KMS-11 (cell line): ENCODE measurements at regions not wholly inside any gene's neighbourhood (a gene's known extent, or its start where the extent isn't known, plus 50 kb on each side); places are given as distances from the start of the nearest gene placed in this dataset.
"Not testable (repeated sequence)": the region's sequence is repeated elsewhere in the genome, so short reads cannot be mapped to it uniquely, and the experiment has no call there.

ENCODE experiments used
- H2AFZ ChIP-seq: fragments of 200-600 bp; sonication (generic); 2 replicates; pipeline ENCODE4 v1.6.1; 2016; ENCODE audit warnings: antibody characterized with exemption, mixed run types, low read depth
- H3K27ac ChIP-seq: fragments of 200-600 bp; sonication (generic); 2 replicates; pipeline ENCODE4 v1.6.1; 2016; ENCODE audit warnings: mild to moderate bottlenecking, mixed run types
- H3K27me3 ChIP-seq: fragments of 200-600 bp; sonication (generic); 2 replicates; pipeline ENCODE4 v1.6.1; 2017; ENCODE audit warnings: mild to moderate bottlenecking, low read depth, mixed run types, moderate library complexity; ENCODE audit not compliant: insufficient read depth
- H3K36me3 ChIP-seq: fragments of 200-600 bp; sonication (generic); 2 replicates; pipeline ENCODE4 v1.6.1; 2017; ENCODE audit warnings: mild to moderate bottlenecking, mixed run types; ENCODE audit not compliant: insufficient read depth
- H3K4me1 ChIP-seq: fragments of 200-600 bp; sonication (generic); 2 replicates; pipeline ENCODE4 v1.6.1; 2016; ENCODE audit warnings: mild to moderate bottlenecking, low read depth, mixed run types; ENCODE audit not compliant: poor library complexity, severe bottlenecking
- H3K4me2 ChIP-seq: fragments of 200-600 bp; sonication (generic); 2 replicates; pipeline ENCODE4 v1.7.0; 2016; ENCODE audit warnings: mild to moderate bottlenecking, mixed run types
- H3K4me3 ChIP-seq: fragments of 200-600 bp; sonication (generic); IDR thresholded peaks from 2 replicates; pipeline ENCODE4 v1.6.1; 2017; ENCODE audit warnings: low read depth, low read length, mixed read lengths; ENCODE audit not compliant: insufficient read depth
- H3K79me2 ChIP-seq: fragments of 200-600 bp; sonication (generic); 2 replicates; pipeline ENCODE4 v1.6.1; 2016; ENCODE audit warnings: low read depth, mixed run types; ENCODE audit not compliant: insufficient read depth
- H3K9ac ChIP-seq: fragments of 200-600 bp; sonication (generic); 2 replicates; pipeline ENCODE4 v1.6.1; 2016; ENCODE audit warnings: mild to moderate bottlenecking, mixed run types
- H4K20me1 ChIP-seq: fragments of 200-600 bp; sonication (generic); 2 replicates; pipeline ENCODE4 v1.6.1; 2016; ENCODE audit warnings: mild to moderate bottlenecking, mixed run types; ENCODE audit not compliant: insufficient read depth
- TF ChIP-seq, protein P1 (sequence below): fragments of 200-600 bp; sonication (generic); conservative IDR thresholded peaks from 2 replicates; pipeline ENCODE4 v1.6.1; 2017; ENCODE audit warnings: low read depth, mild to moderate bottlenecking, antibody characterized with exemption, low read length, moderate library complexity, mixed read lengths

GRCh38 chr1:70608815-70609214, 197.7 kb downstream of the CTH start:
- Histone ChIP-seq H2AFZ (no peak overlapping the region), H3K4me3 (no peak overlapping the region), H4K20me1 (no peaks in the 10 kb centered on the region), H3K4me1 (no peaks in the 10 kb centered on the region), H3K27ac (no peak overlapping the region), H3K27me3 (no peaks in the 10 kb centered on the region), H3K79me2 (no peaks in the 10 kb centered on the region), H3K36me3 (no peaks in the 10 kb centered on the region), H3K4me2 (no peak overlapping the region), H3K9ac (no peak overlapping the region)
- TF ChIP-seq, protein P1, sequence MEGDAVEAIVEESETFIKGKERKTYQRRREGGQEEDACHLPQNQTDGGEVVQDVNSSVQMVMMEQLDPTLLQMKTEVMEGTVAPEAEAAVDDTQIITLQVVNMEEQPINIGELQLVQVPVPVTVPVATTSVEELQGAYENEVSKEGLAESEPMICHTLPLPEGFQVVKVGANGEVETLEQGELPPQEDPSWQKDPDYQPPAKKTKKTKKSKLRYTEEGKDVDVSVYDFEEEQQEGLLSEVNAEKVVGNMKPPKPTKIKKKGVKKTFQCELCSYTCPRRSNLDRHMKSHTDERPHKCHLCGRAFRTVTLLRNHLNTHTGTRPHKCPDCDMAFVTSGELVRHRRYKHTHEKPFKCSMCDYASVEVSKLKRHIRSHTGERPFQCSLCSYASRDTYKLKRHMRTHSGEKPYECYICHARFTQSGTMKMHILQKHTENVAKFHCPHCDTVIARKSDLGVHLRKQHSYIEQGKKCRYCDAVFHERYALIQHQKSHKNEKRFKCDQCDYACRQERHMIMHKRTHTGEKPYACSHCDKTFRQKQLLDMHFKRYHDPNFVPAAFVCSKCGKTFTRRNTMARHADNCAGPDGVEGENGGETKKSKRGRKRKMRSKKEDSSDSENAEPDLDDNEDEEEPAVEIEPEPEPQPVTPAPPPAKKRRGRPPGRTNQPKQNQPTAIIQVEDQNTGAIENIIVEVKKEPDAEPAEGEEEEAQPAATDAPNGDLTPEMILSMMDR: no peak

GRCh38 chr1:70610164-70610563, 199.1 kb downstream of the CTH start:
- not testable (repeated sequence) for H3K9ac ChIP-seq, H3K27ac ChIP-seq, H3K36me3 ChIP-seq, H4K20me1 ChIP-seq, H3K4me3 ChIP-seq, H3K79me2 ChIP-seq, H2AFZ ChIP-seq, H3K4me2 ChIP-seq, H3K27me3 ChIP-seq, H3K4me1 ChIP-seq

GRCh38 chr1:70616946-70617345, 205.9 kb downstream of the CTH start:
- Histone ChIP-seq H4K20me1 (no peaks in the 10 kb centered on the region), H2AFZ (no peak overlapping the region), H3K36me3 (no peaks in the 10 kb centered on the region), H3K27me3 (no peaks in the 10 kb centered on the region), H3K9ac (no peak overlapping the region), H3K4me2 (no peak overlapping the region), H3K4me3 (no peak overlapping the region), H3K79me2 (no peaks in the 10 kb centered on the region), H3K4me1 (no peaks in the 10 kb centered on the region), H3K27ac (no peak overlapping the region)
- TF ChIP-seq, protein P1: no peak

- TF ChIP-seq, protein P1: no peak
- Histone ChIP-seq H3K9ac (no peak overlapping the region), H3K4me2 (no peak overlapping the region), H2AFZ (no peak overlapping the region), H3K27me3 (no peaks in the 10 kb centered on the region), H3K4me1 (no peaks in the 10 kb centered on the region), H3K36me3 (no peaks in the 10 kb centered on the region), H3K4me3 (no peak overlapping the region), H3K27ac (no peak overlapping the region), H4K20me1 (no peaks in the 10 kb centered on the region), H3K79me2 (no peaks in the 10 kb centered on the region)
These were observed 206.7 kb downstream of the CTH start for GRCh38 chr1:70617728-70618127.

GRCh38 chr1:70627910-70628309, 216.8 kb downstream of the CTH start:
- H3K79me2 ChIP-seq: no peaks in the 10 kb centered on the region
- no peak overlapping the region for H3K4me3 ChIP-seq
- no peaks in the 10 kb centered on the region for H4K20me1 ChIP-seq
- TF ChIP-seq, protein P1: no peak
- H3K36me3 ChIP-seq: no peaks in the 10 kb centered on the region
- H2AFZ ChIP-seq: no peak overlapping the region
- no peaks in the 10 kb centered on the region for H3K27me3 ChIP-seq
- no peaks in the 10 kb centered on the region for H3K4me1 ChIP-seq
- H3K9ac ChIP-seq: no peak overlapping the region
- no peak overlapping the region for H3K27ac ChIP-seq
- no peak overlapping the region for H3K4me2 ChIP-seq
